Brain microvascular endothelial cell (primary cell): ENCODE measurements at regions not wholly inside any gene's neighbourhood (a gene's known extent, or its start where the extent isn't known, plus 50 kb on each side); places are given as distances from the start of the nearest gene placed in this dataset.

Experiments used
- DNase-seq: peaks from one replicate; pipeline ENCODE4 v3.0.0-alpha.2; 2020
- H3K27ac ChIP-seq: fragments of 250-450 bp; sonication (Bioruptor Pico); 2 replicates; pipeline ENCODE4 v1.5.1; 2020; ENCODE audit warnings: mild to moderate bottlenecking, moderate library complexity
- H3K27me3 ChIP-seq: fragments of 250-450 bp; sonication (Bioruptor Pico); replicated peaks from 2 replicates; pipeline ENCODE4 v1.5.1; 2020; ENCODE audit warnings: mild to moderate bottlenecking
- H3K36me3 ChIP-seq: fragments of 250-450 bp; sonication (Bioruptor Pico); replicated peaks from 2 replicates; pipeline ENCODE4 v1.5.1; 2020; ENCODE audit warnings: mild to moderate bottlenecking
- H3K4me3 ChIP-seq: 2 replicates; pipeline ENCODE4 v1.5.1; 2011; ENCODE audit warnings: low read depth, mild to moderate bottlenecking, control low read depth, low read length, moderate library complexity
- CTCF ChIP-seq: IDR thresholded peaks from 2 replicates; pipeline ENCODE4 v1.5.1; 2011; ENCODE audit warnings: low read depth, mild to moderate bottlenecking, moderate library complexity, low read length, control low read depth, inconsistent platforms; ENCODE audit errors: missing control alignments
- in situ Hi-C: cut with HindIII; loops from 2 replicates; pipeline ENCODE4 v1.10.0; 2017; ENCODE audit warnings: low sequenced_read_pairs, low pct_ligation_motif_present

GRCh38 chr15:25183581-25184251 lies 228.9 kb downstream of the SNRPN start:
- no peak for DNase-seq
- H3K27me3 ChIP-seq, result no peaks in the 10 kb centered on the region
- no peak overlapping the region for H3K4me3 ChIP-seq
- TF ChIP-seq CTCF, result no peak
- in situ Hi-C loops, result no loop called here
- H3K27ac ChIP-seq, result no peak overlapping the region
- H3K36me3 ChIP-seq, result no peaks in the 10 kb centered on the region

GRCh38 chr15:25184356-25185155 lies 229.8 kb downstream of the SNRPN start:
- TF ChIP-seq CTCF, result no peak
- Histone ChIP-seq H3K27me3 (no peaks in the 10 kb centered on the region), H3K27ac (no peak overlapping the region), H3K36me3 (no peaks in the 10 kb centered on the region), H3K4me3 (no peak overlapping the region)
- DNase-seq, result no peak
- in situ Hi-C loops, result no loop called here

DNA sequence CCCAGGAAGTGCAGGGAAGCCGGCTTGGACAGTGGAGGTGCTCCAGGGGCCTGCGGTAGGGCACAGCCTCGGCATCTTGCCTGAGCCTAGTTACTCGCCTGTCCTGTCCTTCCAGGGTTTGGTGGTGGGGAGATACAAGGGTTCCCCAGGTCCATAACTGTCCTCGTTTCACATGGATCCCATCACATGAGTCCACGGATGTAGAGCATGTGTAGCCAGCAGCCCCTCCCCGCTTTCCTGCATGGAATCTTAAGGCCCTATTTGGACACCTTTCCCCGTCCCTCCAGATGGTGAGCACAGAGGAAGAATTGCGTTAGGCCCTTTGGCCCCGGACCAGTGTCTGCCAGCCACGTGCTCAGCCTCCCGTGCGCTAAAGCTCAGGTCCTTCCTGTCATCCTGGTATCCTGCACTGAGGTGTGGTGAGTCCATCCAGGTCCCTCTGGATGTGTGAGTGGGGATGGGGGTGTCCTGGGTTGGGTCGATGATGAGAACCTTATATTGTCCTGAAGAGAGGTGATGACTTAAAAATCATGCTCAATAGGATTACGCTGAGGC lies 230.4 kb downstream of the SNRPN start:
- Histone ChIP-seq H3K4me3 (no peak overlapping the region), H3K27me3 (no peaks in the 10 kb centered on the region), H3K27ac (no peak overlapping the region), H3K36me3 (no peaks in the 10 kb centered on the region)
- TF ChIP-seq CTCF, result no peak
- in situ Hi-C loops, result no loop called here
- DNase-seq, result no peak

GRCh38 chr15:25185791-25186190 lies 231.0 kb downstream of the SNRPN start:
- in situ Hi-C loops, result no loop called here
- H3K4me3 ChIP-seq, result no peak overlapping the region
- no peaks in the 10 kb centered on the region for H3K36me3 ChIP-seq
- no peak overlapping the region for H3K27ac ChIP-seq
- no peak for TF ChIP-seq CTCF
- H3K27me3 ChIP-seq, result no peaks in the 10 kb centered on the region
- no peak for DNase-seq

- no peaks in the 10 kb centered on the region for H3K36me3 ChIP-seq
- no peak for TF ChIP-seq CTCF
- in situ Hi-C loops, result no loop called here
- no peaks in the 10 kb centered on the region for H3K27me3 ChIP-seq
- H3K27ac ChIP-seq, result no peak overlapping the region
- no peak for DNase-seq
- H3K4me3 ChIP-seq, result no peak overlapping the region
These were observed 231.6 kb downstream of the SNRPN start for GRCh38 chr15:25186411-25186810.
